ENCODE measurements at regions not wholly inside any gene's neighbourhood (a gene's known extent, or its start where the extent isn't known, plus 50 kb on each side); places are given as distances from the start of the nearest gene placed in this dataset.

GRCh38 chr9:81397481-81398381 lies 291.6 kb downstream of the TLE1 start:
- H3K27me3 ChIP-seq (ENCODE audit: low read length) = no peaks in the 10 kb centered on the region
- DNase-seq = no peak
- no peak overlapping the region for H3K4me3 ChIP-seq (ENCODE audit: low read length)
- H3K9ac ChIP-seq (ENCODE audit: low read length) = no peak overlapping the region
- no peaks in the 10 kb centered on the region for H3K4me1 ChIP-seq (ENCODE audit: low read length)
- H3K9me2 ChIP-seq (replicated peaks; ENCODE audit: insufficient read depth, low read length) = no peaks in the 10 kb centered on the region
- no peaks in the 10 kb centered on the region for H3K36me3 ChIP-seq (ENCODE audit: insufficient read depth, low read length)
- no peak overlapping the region for H3K27ac ChIP-seq (ENCODE audit: low read length)
- H2AFZ ChIP-seq (ENCODE audit: low read length) = no peak overlapping the region
- H3K79me2 ChIP-seq (ENCODE audit: low read length) = no peaks in the 10 kb centered on the region
- no peaks in the 10 kb centered on the region for H4K20me1 ChIP-seq (ENCODE audit: insufficient read depth, low read depth, low read length)
- peaks cover 13% of the 10 kb centered on the region for H3K9me3 ChIP-seq (ENCODE audit: low read length)
- no peak overlapping the region for H3K4me2 ChIP-seq (ENCODE audit: low read depth, low read length, poor library complexity, severe bottlenecking)

- Histone ChIP-seq H3K4me1 (ENCODE audit: low read length) (no peaks in the 10 kb centered on the region), H4K20me1 (ENCODE audit: insufficient read depth, low read depth, low read length) (no peaks in the 10 kb centered on the region), H3K36me3 (ENCODE audit: insufficient read depth, low read length) (no peaks in the 10 kb centered on the region), H3K9me3 (ENCODE audit: low read length) (peaks cover 5% of the 10 kb centered on the region), H3K9me2 (replicated peaks; ENCODE audit: insufficient read depth, low read length) (no peaks in the 10 kb centered on the region), H3K79me2 (ENCODE audit: low read length) (no peaks in the 10 kb centered on the region), H3K9ac (ENCODE audit: low read length) (no peak overlapping the region), H3K4me2 (ENCODE audit: low read depth, low read length, poor library complexity, severe bottlenecking) (no peak overlapping the region), H3K4me3 (ENCODE audit: low read length) (no peak overlapping the region), H3K27me3 (ENCODE audit: low read length) (no peaks in the 10 kb centered on the region), H3K27ac (ENCODE audit: low read length) (no peak overlapping the region), H2AFZ (ENCODE audit: low read length) (no peak overlapping the region)
- no peak for DNase-seq
Measured at GRCh38 chr9:81396528-81396927, 292.8 kb downstream of the TLE1 start.

- no peak overlapping the region for H3K27ac ChIP-seq (ENCODE audit: low read length)
- no peak for DNase-seq
- no peak overlapping the region for H3K9ac ChIP-seq (ENCODE audit: low read length)
- H3K4me3 ChIP-seq (ENCODE audit: low read length) = no peak overlapping the region
- H2AFZ ChIP-seq (ENCODE audit: low read length) = no peak overlapping the region
- no peaks in the 10 kb centered on the region for H3K4me1 ChIP-seq (ENCODE audit: low read length)
- no peaks in the 10 kb centered on the region for H3K9me2 ChIP-seq (replicated peaks; ENCODE audit: insufficient read depth, low read length)
- H3K4me2 ChIP-seq (ENCODE audit: low read depth, low read length, poor library complexity, severe bottlenecking) = no peak overlapping the region
- H3K27me3 ChIP-seq (ENCODE audit: low read length) = no peaks in the 10 kb centered on the region
- H3K36me3 ChIP-seq (ENCODE audit: insufficient read depth, low read length) = no peaks in the 10 kb centered on the region
- no peaks in the 10 kb centered on the region for H3K79me2 ChIP-seq (ENCODE audit: low read length)
- no peaks in the 10 kb centered on the region for H4K20me1 ChIP-seq (ENCODE audit: insufficient read depth, low read depth, low read length)
- H3K9me3 ChIP-seq (ENCODE audit: low read length) = peaks cover 4% of the 10 kb centered on the region
Measured at GRCh38 chr9:81395676-81396054, 293.7 kb downstream of the TLE1 start.

GRCh38 chr9:81394881-81395675 lies 294.3 kb downstream of the TLE1 start:
- Histone ChIP-seq H3K4me2 (ENCODE audit: low read depth, low read length, poor library complexity, severe bottlenecking) (no peak overlapping the region), H3K9me3 (ENCODE audit: low read length) (no peaks in the 10 kb centered on the region; the same call in 1 of the 2 replicates), H3K4me3 (ENCODE audit: low read length) (no peak overlapping the region), H4K20me1 (ENCODE audit: insufficient read depth, low read depth, low read length) (no peaks in the 10 kb centered on the region), H2AFZ (ENCODE audit: low read length) (no peak overlapping the region), H3K4me1 (ENCODE audit: low read length) (no peaks in the 10 kb centered on the region), H3K36me3 (ENCODE audit: insufficient read depth, low read length) (no peaks in the 10 kb centered on the region), H3K27ac (ENCODE audit: low read length) (no peak overlapping the region), H3K9me2 (replicated peaks; ENCODE audit: insufficient read depth, low read length) (no peaks in the 10 kb centered on the region), H3K27me3 (ENCODE audit: low read length) (no peaks in the 10 kb centered on the region), H3K79me2 (ENCODE audit: low read length) (no peaks in the 10 kb centered on the region), H3K9ac (ENCODE audit: low read length) (no peak overlapping the region)
- DNase-seq = no peak

- Histone ChIP-seq H3K36me3 (ENCODE audit: insufficient read depth, low read length) (no peaks in the 10 kb centered on the region), H3K4me3 (ENCODE audit: low read length) (no peak overlapping the region), H3K27ac (ENCODE audit: low read length) (no peak overlapping the region), H2AFZ (ENCODE audit: low read length) (no peak overlapping the region), H3K9me3 (ENCODE audit: low read length) (peaks cover 7% of the 10 kb centered on the region; the same call in 1 of the 2 replicates), H3K4me2 (ENCODE audit: low read depth, low read length, poor library complexity, severe bottlenecking) (no peak overlapping the region), H3K79me2 (ENCODE audit: low read length) (no peaks in the 10 kb centered on the region), H3K4me1 (ENCODE audit: low read length) (no peaks in the 10 kb centered on the region), H3K9ac (ENCODE audit: low read length) (no peak overlapping the region), H3K27me3 (ENCODE audit: low read length) (no peaks in the 10 kb centered on the region), H3K9me2 (replicated peaks; ENCODE audit: insufficient read depth, low read length) (no peaks in the 10 kb centered on the region), H4K20me1 (ENCODE audit: insufficient read depth, low read depth, low read length) (no peaks in the 10 kb centered on the region)
- no peak for DNase-seq
Measured at GRCh38 chr9:81393985-81394811, 295.1 kb downstream of the TLE1 start.

GRCh38 chr9:81391457-81391825 lies 297.9 kb downstream of the TLE1 start:
- Histone ChIP-seq H3K27ac (ENCODE audit: low read length) (no peak overlapping the region), H4K20me1 (ENCODE audit: insufficient read depth, low read depth, low read length) (no peaks in the 10 kb centered on the region), H3K4me1 (ENCODE audit: low read length) (no peaks in the 10 kb centered on the region), H2AFZ (ENCODE audit: low read length) (no peak overlapping the region), H3K79me2 (ENCODE audit: low read length) (no peaks in the 10 kb centered on the region), H3K4me3 (ENCODE audit: low read length) (no peak overlapping the region), H3K9ac (ENCODE audit: low read length) (no peak overlapping the region), H3K4me2 (ENCODE audit: low read depth, low read length, poor library complexity, severe bottlenecking) (no peak overlapping the region), H3K9me3 (ENCODE audit: low read length) (peaks cover 12% of the 10 kb centered on the region; the same call in 1 of the 2 replicates), H3K9me2 (replicated peaks; ENCODE audit: insufficient read depth, low read length) (no peaks in the 10 kb centered on the region), H3K27me3 (ENCODE audit: low read length) (no peaks in the 10 kb centered on the region), H3K36me3 (ENCODE audit: insufficient read depth, low read length) (no peaks in the 10 kb centered on the region)
- DNase-seq = no peak

DNA sequence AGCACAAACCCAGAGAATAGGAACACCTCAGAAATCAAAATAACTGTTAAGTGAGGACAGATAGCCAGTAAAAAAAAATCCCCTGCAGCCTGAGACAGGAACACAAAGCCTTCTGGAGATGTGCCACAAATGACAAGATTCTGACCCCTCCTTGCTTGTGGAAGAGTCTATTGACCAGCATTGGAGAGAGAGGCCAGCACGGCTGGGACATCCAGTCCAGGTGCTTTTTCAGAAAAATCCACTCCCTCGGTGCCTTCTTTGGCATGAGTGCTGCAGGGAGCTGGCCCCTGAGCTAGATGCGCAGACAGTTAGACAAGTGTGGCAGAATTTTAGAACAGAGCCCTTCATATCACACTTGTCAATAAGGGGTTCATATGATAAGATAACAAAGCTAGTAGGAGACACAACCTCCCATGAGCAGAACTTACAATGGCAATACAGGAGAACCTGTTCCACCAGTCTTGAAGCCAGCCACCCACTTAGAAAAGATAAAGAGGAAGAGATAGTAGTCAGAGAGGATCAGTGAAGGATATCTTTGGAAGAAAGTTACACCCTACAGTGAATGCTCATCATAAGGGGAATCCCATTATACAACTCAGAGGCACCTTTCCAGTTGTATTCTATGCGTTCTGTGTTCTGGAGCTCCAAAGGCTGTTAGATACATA lies 298.4 kb downstream of the TLE1 start:
- no peaks in the 10 kb centered on the region for H4K20me1 ChIP-seq (ENCODE audit: insufficient read depth, low read depth, low read length)
- no peak overlapping the region for H3K4me3 ChIP-seq (ENCODE audit: low read length)
- DNase-seq = no peak
- H3K4me1 ChIP-seq (ENCODE audit: low read length) = no peaks in the 10 kb centered on the region
- no peak overlapping the region for H2AFZ ChIP-seq (ENCODE audit: low read length)
- no peaks in the 10 kb centered on the region for H3K36me3 ChIP-seq (ENCODE audit: insufficient read depth, low read length)
- no peaks in the 10 kb centered on the region for H3K79me2 ChIP-seq (ENCODE audit: low read length)
- H3K9me3 ChIP-seq (ENCODE audit: low read length) = peaks cover 15% of the 10 kb centered on the region; the same call in 1 of the 2 replicates
- no peak overlapping the region for H3K27ac ChIP-seq (ENCODE audit: low read length)
- no peaks in the 10 kb centered on the region for H3K27me3 ChIP-seq (ENCODE audit: low read length)
- H3K9me2 ChIP-seq (replicated peaks; ENCODE audit: insufficient read depth, low read length) = no peaks in the 10 kb centered on the region
- H3K9ac ChIP-seq (ENCODE audit: low read length) = no peak overlapping the region
- no peak overlapping the region for H3K4me2 ChIP-seq (ENCODE audit: low read depth, low read length, poor library complexity, severe bottlenecking)

Data from Karpas-422 (cell line).